ENCODE measurements at regions not wholly inside any gene's neighbourhood (a gene's known extent, or its start where the extent isn't known, plus 50 kb on each side); places are given as distances from the start of the nearest gene placed in this dataset.

DNA sequence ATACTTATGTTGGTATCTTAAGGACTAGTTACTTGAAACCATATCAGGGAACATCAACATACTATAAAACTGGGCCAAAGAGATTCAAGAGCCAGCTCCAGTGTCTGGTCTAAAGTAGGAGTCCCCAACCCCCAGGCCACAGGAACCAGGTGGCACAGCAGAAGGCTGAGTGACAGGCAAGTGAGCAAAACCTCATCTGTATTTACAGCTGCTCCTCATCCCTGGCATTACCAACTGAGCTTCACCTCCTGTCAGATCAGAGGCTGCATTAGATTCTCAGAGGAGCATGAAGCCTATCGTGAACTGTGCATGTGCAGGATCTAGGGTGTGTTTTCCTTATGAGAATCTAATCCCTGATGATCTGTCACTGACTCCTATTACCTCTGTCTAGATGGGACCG, 581.6 kb upstream of the CDH9 start (continued):
- TF ChIP-seq RAD21 (IDR thresholded peaks at IDR 0.05 in 1 of 2, conservative IDR thresholded peaks at IDR 0.05 in 1 of 2; ENCODE audit: low read depth in 2 of 2, low read length in 2 of 2) (no peak), JUND (IDR thresholded peaks at IDR 0.05; ENCODE audit: low read length) (no peak)

Measured in H1 (cell line).